BE2C (cell line): ENCODE measurements at regions not wholly inside any gene's neighbourhood (a gene's known extent, or its start where the extent isn't known, plus 50 kb on each side); places are given as distances from the start of the nearest gene placed in this dataset.

Source experiments
- DNase-seq: peaks from one replicate; pipeline ENCODE4 v3.0.0-alpha.2; 2020
- H3K27me3 ChIP-seq: fragments of 250-450 bp; sonication (Bioruptor Pico); 2 replicates; pipeline ENCODE4 v1.5.1; 2020; ENCODE audit warnings: mild to moderate bottlenecking
- H3K36me3 ChIP-seq: fragments of 250-450 bp; sonication (Bioruptor Pico); 2 replicates; pipeline ENCODE4 v1.5.1; 2020; ENCODE audit warnings: mild to moderate bottlenecking
- H3K4me1 ChIP-seq: fragments of 250-450 bp; sonication (Bioruptor Pico); 2 replicates; pipeline ENCODE4 v1.5.1; 2020
- H3K4me3 ChIP-seq: 2 replicates; pipeline ENCODE4 v1.5.1; 2011; ENCODE audit warnings: low read depth, low read length
- H3K9me3 ChIP-seq: fragments of 250-450 bp; sonication (Bioruptor Pico); 2 replicates; pipeline ENCODE4 v1.5.1; 2020
- CTCF ChIP-seq: IDR thresholded peaks from 2 replicates; pipeline ENCODE4 v1.5.1; 2012; ENCODE audit warnings: mild to moderate bottlenecking, low read depth, low read length

- Histone ChIP-seq H3K4me3 (no peak overlapping the region), H3K36me3 (no peaks in the 10 kb centered on the region), H3K27me3 (0 out of 2 replicates have a peak, but pooled peaks cover 3% of the 10 kb centered on the region), H3K4me1 (no peaks in the 10 kb centered on the region; the same call in 1 of the 2 replicates), H3K9me3 (no peaks in the 10 kb centered on the region)
- TF ChIP-seq CTCF, result no peak
- DNase-seq, result no peak
These were observed 190.4 kb upstream of the GAS1 start for GRCh38 chr9:87137718-87138117.

DNA sequence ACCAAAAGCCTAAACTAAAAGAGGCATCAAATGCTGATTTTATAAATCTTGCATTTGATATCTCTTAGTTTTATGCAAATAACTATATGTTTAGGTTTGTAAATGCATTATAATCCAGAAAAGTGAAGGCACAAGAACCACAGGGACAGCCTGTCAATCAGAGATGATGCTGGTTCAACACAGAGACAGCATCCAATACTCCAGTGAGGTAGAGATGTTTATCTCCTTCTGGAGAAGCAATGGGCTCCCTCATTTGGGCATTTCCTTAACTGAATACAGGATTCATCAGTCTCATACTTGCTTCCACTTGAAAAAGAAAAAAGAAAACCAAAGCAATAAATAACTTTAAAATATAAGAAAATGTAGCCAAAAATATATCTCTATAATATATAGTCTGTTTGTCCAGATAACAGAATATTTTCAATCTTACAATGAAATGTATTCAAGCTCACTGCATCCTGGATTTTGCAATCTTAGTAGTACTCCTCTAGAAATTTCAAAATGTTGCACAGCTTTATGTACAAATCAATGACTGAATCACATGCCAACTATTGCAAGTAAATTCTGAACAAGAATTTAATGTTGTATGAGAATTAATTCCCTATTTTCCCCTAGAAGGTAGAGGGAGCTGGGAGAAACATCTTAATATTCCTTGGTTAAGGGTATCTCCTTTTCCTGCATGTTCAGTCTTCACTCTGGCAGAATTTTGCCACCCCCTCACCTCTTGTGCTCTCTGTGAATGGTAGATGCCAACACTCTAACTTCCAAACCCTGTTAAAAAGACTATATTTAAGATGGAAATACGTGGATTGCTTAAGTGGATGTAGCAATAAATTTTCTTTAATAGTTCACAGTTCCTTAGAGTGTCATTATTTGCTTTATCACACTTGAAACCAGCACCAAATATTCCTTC lies 191.1 kb upstream of the GAS1 start:
- no peak for DNase-seq
- TF ChIP-seq CTCF, result no peak
- Histone ChIP-seq H3K27me3 (0 out of 2 replicates have a peak, but pooled peaks cover 3% of the 10 kb centered on the region), H3K36me3 (no peaks in the 10 kb centered on the region), H3K9me3 (no peaks in the 10 kb centered on the region), H3K4me1 (no peaks in the 10 kb centered on the region; the same call in 1 of the 2 replicates), H3K4me3 (no peak overlapping the region)

DNA sequence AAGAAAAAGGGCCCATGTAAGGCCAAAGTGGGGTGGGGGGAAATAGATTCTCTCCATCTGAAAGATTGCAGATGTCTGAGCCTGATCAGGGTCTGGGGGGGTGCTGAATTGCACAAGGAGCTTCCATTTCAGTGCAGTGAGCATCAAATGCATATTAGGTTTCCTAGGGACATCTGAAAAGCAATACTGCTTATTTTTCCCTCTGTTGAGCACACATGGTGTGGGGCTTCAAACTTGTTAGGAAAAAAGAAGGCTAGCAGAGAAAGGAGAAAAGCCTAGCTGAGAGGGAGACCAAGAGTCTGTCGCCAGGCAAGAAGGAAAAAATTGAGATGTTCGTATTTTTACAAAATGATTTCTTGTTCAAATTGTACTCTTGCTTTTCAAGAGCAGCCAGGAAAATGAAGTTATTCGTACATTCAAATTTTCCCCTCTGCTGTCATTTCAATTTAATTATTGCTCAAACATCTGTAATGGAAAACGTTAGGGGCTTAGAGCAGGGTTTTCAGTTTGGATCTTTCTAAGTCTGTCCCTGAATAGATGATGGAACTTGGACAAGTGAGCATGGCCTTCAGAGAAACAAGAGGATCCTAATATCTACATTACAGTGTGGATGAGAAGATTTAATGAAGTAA lies 191.9 kb upstream of the GAS1 start:
- Histone ChIP-seq H3K36me3 (no peaks in the 10 kb centered on the region), H3K27me3 (0 out of 2 replicates have a peak, but pooled peaks cover 3% of the 10 kb centered on the region), H3K4me3 (no peak overlapping the region), H3K9me3 (no peaks in the 10 kb centered on the region), H3K4me1 (no peaks in the 10 kb centered on the region; the same call in 1 of the 2 replicates)
- no peak for TF ChIP-seq CTCF
- no peak for DNase-seq

DNA sequence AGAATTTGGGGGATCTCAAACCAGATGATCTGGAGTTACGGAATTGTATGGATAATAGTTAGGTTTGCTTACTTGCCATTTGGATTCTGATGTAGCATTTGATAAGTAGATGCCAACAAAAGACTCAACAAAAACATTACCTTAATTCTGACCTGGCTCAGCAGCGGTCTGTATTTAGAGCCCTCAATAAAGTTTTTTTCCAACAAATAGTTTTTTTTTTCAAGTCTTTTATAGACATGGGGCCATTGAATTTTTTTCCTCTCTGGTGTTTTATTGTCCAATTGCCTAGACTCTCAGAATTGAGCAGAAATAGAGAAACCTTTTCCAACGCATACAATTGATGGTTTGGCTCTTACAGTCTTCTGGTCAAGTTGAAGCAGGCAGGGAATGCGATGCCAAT lies 192.8 kb upstream of the GAS1 start:
- no peak for TF ChIP-seq CTCF
- H3K27me3 ChIP-seq, result 0 out of 2 replicates have a peak, but pooled peaks cover 3% of the 10 kb centered on the region
- no peaks in the 10 kb centered on the region; the same call in 1 of the 2 replicates for H3K4me1 ChIP-seq
- no peak for DNase-seq
- H3K4me3 ChIP-seq, result no peak overlapping the region
- no peaks in the 10 kb centered on the region for H3K9me3 ChIP-seq
- no peaks in the 10 kb centered on the region for H3K36me3 ChIP-seq

DNA sequence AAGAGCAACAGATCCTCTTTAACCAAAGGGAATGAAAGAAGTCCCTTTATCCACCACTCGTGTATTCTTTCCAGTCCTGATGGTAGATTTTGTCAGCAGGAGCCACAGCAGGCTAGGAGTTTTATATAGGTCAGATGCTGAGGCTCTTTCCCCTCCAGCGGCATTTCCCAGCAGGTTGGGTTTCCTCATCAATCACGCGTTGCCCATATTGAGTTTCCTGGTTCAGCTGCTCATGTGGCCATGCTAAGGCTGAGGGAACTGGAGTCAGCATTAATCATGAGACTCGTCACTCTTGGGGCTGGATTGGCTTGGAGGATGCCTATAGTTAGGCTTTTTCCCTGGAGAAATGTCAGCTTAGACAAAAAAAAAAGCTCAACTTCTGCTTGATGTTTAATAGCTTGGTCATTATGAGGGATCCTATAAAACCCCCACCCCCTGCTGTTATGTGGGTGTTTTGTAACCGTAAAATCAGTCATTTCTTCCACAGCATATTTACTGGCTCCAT lies 193.4 kb upstream of the GAS1 start:
- Histone ChIP-seq H3K9me3 (no peaks in the 10 kb centered on the region), H3K27me3 (0 out of 2 replicates have a peak, but pooled peaks cover 3% of the 10 kb centered on the region), H3K4me3 (no peak overlapping the region), H3K36me3 (no peaks in the 10 kb centered on the region), H3K4me1 (no peaks in the 10 kb centered on the region; the same call in 1 of the 2 replicates)
- no peak for DNase-seq
- no peak for TF ChIP-seq CTCF
